H1 (cell line): ENCODE measurements at regions not wholly inside any gene's neighbourhood (a gene's known extent, or its start where the extent isn't known, plus 50 kb on each side); places are given as distances from the start of the nearest gene placed in this dataset.

ENCODE experiments used
- CTCF ChIA-PET: fragments of 300-600 bp; sonication (Branson Sonifier 250); formaldehyde crosslinking; loops from one replicate; lab custom pipeline; 2021; ENCODE audit not compliant: partially characterized antibody; lab: Charles Lee
- POLR2A ChIA-PET: fragments of 300-600 bp; sonication (Branson Sonifier 250); formaldehyde crosslinking; loops from one replicate; lab custom pipeline; 2021; ENCODE audit warnings: inconsistent platforms; ENCODE audit not compliant: partially characterized antibody; lab: Charles Lee
- DNase-seq, 2 experiments: peaks; one replicate each; pipeline versions ENCODE4 v3.0.0 to v3.0.0-alpha.2; 2010 to 2022; ENCODE audit warnings: low spot score in 2 of 2, low read depth in 1 of 2, mixed read lengths in 1 of 2
- FAIRE-seq: peaks from 2 replicates; lab custom pipeline; 2011; peaks lifted over from hg19 to GRCh38; lab: Jason Lieb, UNC
- H2AFZ ChIP-seq: 2 replicates; pipeline ENCODE4 v1.8.1; 2012; ENCODE audit warnings: low read length, inconsistent platforms
- H2AK5ac ChIP-seq: 2 replicates; pipeline ENCODE4 v1.6.1; 2013; ENCODE audit warnings: low read depth, low read length
- H2BK120ac ChIP-seq: replicated peaks from 2 replicates; pipeline ENCODE3; 2013; ENCODE audit warnings: low read depth, low read length, inconsistent platforms
- H2BK12ac ChIP-seq: 2 replicates; pipeline ENCODE4 v1.6.1; 2013; ENCODE audit warnings: low read depth, low read length
- H2BK15ac ChIP-seq: 2 replicates; pipeline ENCODE4 v1.6.1; 2013; ENCODE audit warnings: low read length
- H2BK20ac ChIP-seq: 2 replicates; pipeline ENCODE4 v1.6.1; 2013; ENCODE audit warnings: low read length
- H2BK5ac ChIP-seq: 2 replicates; pipeline ENCODE4 v1.6.1; 2013; ENCODE audit warnings: low read depth, low read length
- H3K14ac ChIP-seq: 2 replicates; pipeline ENCODE4 v1.6.1; 2013; ENCODE audit warnings: inconsistent platforms; ENCODE audit not compliant: insufficient read length
- H3K18ac ChIP-seq: 2 replicates; pipeline ENCODE4 v1.6.1; 2013; ENCODE audit warnings: low read length; ENCODE audit errors: extremely low read depth
- H3K23ac ChIP-seq: 2 replicates; pipeline ENCODE4 v1.6.1; 2013; ENCODE audit warnings: inconsistent platforms; ENCODE audit not compliant: insufficient read length
- H3K23me2 ChIP-seq: 2 replicates; pipeline ENCODE4 v1.6.1; 2013; ENCODE audit warnings: low read depth, low read length
- H3K27ac ChIP-seq: 2 replicates; pipeline ENCODE4 v1.6.1; 2011; ENCODE audit warnings: low read depth, low read length, inconsistent platforms
- H3K27me3 ChIP-seq, 4 experiments: replicated peaks in 1 of 4; 1 replicate in 1 of 4; 2 replicates in 3 of 4; pipeline versions ENCODE4 v1.6.1 to v1.8.1; 2011 to 2013; ENCODE audit warnings: low read length in 3 of 4, mild to moderate bottlenecking in 3 of 4, inconsistent platforms in 2 of 4, mixed read lengths in 2 of 4, moderate library complexity in 1 of 4; ENCODE audit not compliant: control insufficient read depth in 3 of 4, insufficient read depth in 3 of 4; ENCODE audit errors: extremely low read depth in 1 of 4
- H3K36me3 ChIP-seq, 4 experiments: 2 replicates each; pipeline versions ENCODE4 v1.6.1 to v1.8.1; 2011 to 2013; ENCODE audit warnings: mild to moderate bottlenecking in 4 of 4, low read length in 3 of 4, moderate library complexity in 2 of 4, control low read depth in 1 of 4, inconsistent platforms in 1 of 4; ENCODE audit not compliant: insufficient read depth in 4 of 4, control insufficient read depth in 2 of 4
- H3K4ac ChIP-seq: replicated peaks from 2 replicates; pipeline ENCODE3; 2013; ENCODE audit warnings: low read length, low read depth, mixed read lengths, inconsistent platforms; ENCODE audit not compliant: insufficient read length
- H3K4me1 ChIP-seq, 4 experiments: replicated peaks in 1 of 4; 1 replicate in 1 of 4; 2 replicates in 3 of 4; pipeline versions ENCODE4 v1.6.1 to v1.8.1; 2011 to 2013; ENCODE audit warnings: low read length in 3 of 4, inconsistent platforms in 2 of 4, mixed read lengths in 1 of 4; ENCODE audit not compliant: insufficient read depth in 4 of 4, control insufficient read depth in 3 of 4
- H3K4me2 ChIP-seq, 2 experiments: 2 replicates each; pipeline versions ENCODE4 v1.6.1 to v1.8.1; 2011 to 2013; ENCODE audit warnings: low read depth in 2 of 2, low read length in 2 of 2, control low read depth in 1 of 2, inconsistent platforms in 1 of 2, mild to moderate bottlenecking in 1 of 2; ENCODE audit not compliant: insufficient read depth in 1 of 2
- H3K4me3 ChIP-seq, 4 experiments: fragments of 200-600, 300-600 bp in 1 of 4; sonication (generic), shearing (Covaris generic), sonication (Bioruptor Twin) in 1 of 4; 2 replicates each; pipeline versions ENCODE4 v1.5.1 to v1.8.1; 2011 to 2016; ENCODE audit warnings: low read length in 4 of 4, low read depth in 3 of 4, control low read depth in 2 of 4, inconsistent platforms in 2 of 4, mild to moderate bottlenecking in 2 of 4, mixed read lengths in 1 of 4, moderate library complexity in 1 of 4; ENCODE audit not compliant: insufficient read depth in 2 of 4; ENCODE audit errors: extremely low read depth in 1 of 4
- H3K56ac ChIP-seq: replicated peaks from 2 replicates; pipeline ENCODE3; 2013; ENCODE audit warnings: low read depth, mild to moderate bottlenecking, mixed read lengths, low read length, inconsistent platforms; ENCODE audit not compliant: insufficient read length
- H3K79me1 ChIP-seq: 2 replicates; pipeline ENCODE4 v1.6.1; 2013; ENCODE audit warnings: low read depth, low read length, control low read depth
- H3K79me2 ChIP-seq, 2 experiments: 2 replicates each; pipeline versions ENCODE4 v1.6.1 to v1.8.1; 2012 to 2013; ENCODE audit warnings: low read length in 2 of 2, mild to moderate bottlenecking in 2 of 2, inconsistent platforms in 1 of 2; ENCODE audit not compliant: insufficient read depth in 2 of 2, control insufficient read depth in 1 of 2
- H3K9ac ChIP-seq, 4 experiments: replicated peaks in 1 of 4; 1 replicate in 1 of 4; 2 replicates in 3 of 4; pipeline versions ENCODE4 v1.6.1 to v1.8.1; 2011 to 2013; ENCODE audit warnings: low read depth in 3 of 4, low read length in 3 of 4, control low read depth in 2 of 4, mild to moderate bottlenecking in 2 of 4, moderate library complexity in 2 of 4, inconsistent platforms in 1 of 4; ENCODE audit errors: extremely low read depth in 1 of 4
- H3K9me3 ChIP-seq, 2 experiments: 2 replicates each; pipeline versions ENCODE4 v1.6.1 to v1.8.1; 2012 to 2013; ENCODE audit warnings: mild to moderate bottlenecking in 2 of 2, moderate library complexity in 2 of 2, control low read depth in 1 of 2, inconsistent platforms in 1 of 2, low read depth in 1 of 2, low read length in 1 of 2, mixed read lengths in 1 of 2; ENCODE audit not compliant: insufficient read depth in 2 of 2
- H4K20me1 ChIP-seq, 2 experiments: replicated peaks in 1 of 2; 2 replicates each; pipeline versions ENCODE3 to v1.8.1; 2011 to 2013; ENCODE audit warnings: inconsistent platforms in 2 of 2, low read length in 2 of 2, mild to moderate bottlenecking in 1 of 2; ENCODE audit not compliant: insufficient read depth in 2 of 2, control insufficient read depth in 1 of 2
- H4K5ac ChIP-seq: 2 replicates; pipeline ENCODE4 v1.6.1; 2013; ENCODE audit warnings: low read length, low read depth, mixed read lengths, inconsistent platforms; ENCODE audit not compliant: insufficient read length
- H4K8ac ChIP-seq: 2 replicates; pipeline ENCODE4 v1.8.0; 2013; ENCODE audit warnings: mild to moderate bottlenecking, moderate library complexity, low read length, inconsistent platforms; ENCODE audit not compliant: insufficient read depth; ENCODE audit errors: extremely low read depth
- H4K91ac ChIP-seq: replicated peaks from 2 replicates; pipeline ENCODE3; 2013; ENCODE audit warnings: low read length, mixed read lengths, inconsistent platforms; ENCODE audit not compliant: insufficient read length
- ATF3 ChIP-seq: IDR thresholded peaks from 2 replicates; pipeline ENCODE4 v1.6.1; 2011; ENCODE audit warnings: low read depth, mild to moderate bottlenecking, low read length; ENCODE audit not compliant: insufficient read depth
- CTBP2 ChIP-seq: IDR thresholded peaks from 2 replicates; pipeline ENCODE4 v1.7.0; 2011; ENCODE audit warnings: borderline replicate concordance, mild to moderate bottlenecking, moderate library complexity, mixed read lengths, low read length; ENCODE audit not compliant: insufficient read depth, insufficient read length
- CTCF ChIP-seq, 3 experiments: IDR thresholded peaks; 1 replicate in 2 of 3; 2 replicates in 1 of 3; pipeline versions ENCODE4 v1.5.1 to v1.6.1; 2011; ENCODE audit warnings: low read length in 3 of 3, mild to moderate bottlenecking in 3 of 3, inconsistent platforms in 2 of 3, low read depth in 1 of 3, moderate library complexity in 1 of 3; ENCODE audit not compliant: insufficient read depth in 1 of 3; ENCODE audit errors: control extremely low read depth in 1 of 3
- E2F6 ChIP-seq: IDR thresholded peaks from 2 replicates; pipeline ENCODE4 v1.6.1; 2012; ENCODE audit warnings: inconsistent platforms
- SP2 ChIP-seq: IDR thresholded peaks from 2 replicates; pipeline ENCODE4 v1.6.1; 2012; ENCODE audit warnings: mild to moderate bottlenecking, low read length, inconsistent platforms
- SP4 ChIP-seq: IDR thresholded peaks from 2 replicates; pipeline ENCODE4 v1.6.1; 2012; ENCODE audit warnings: low read length, inconsistent platforms
- TCF12 ChIP-seq: IDR thresholded peaks from 2 replicates; pipeline ENCODE4 v1.6.1; 2011; ENCODE audit warnings: low read depth, mild to moderate bottlenecking, low read length
- WGBS, 2 experiments: shearing (Covaris generic) in 1 of 2; methylation state at CpG; one replicate each; pipeline versions ENCODE4 v1.1.6 to v1.1.7; 2013 to 2015; ENCODE audit warnings: low lambda C conversion rate in 2 of 2, mixed read lengths in 2 of 2, inconsistent platforms in 1 of 2, low coverage in 1 of 2, missing lambda C conversion rate in 1 of 2; ENCODE audit not compliant: insufficient replicate concordance in 2 of 2, insufficient coverage in 1 of 2, insufficient read length in 1 of 2; ENCODE audit errors: extremely low coverage in 1 of 2, missing lambda C conversion rate in 1 of 2; 5-methylcytosine and 5-hydroxymethylcytosine counted together

GRCh38 chr1:29496701-29497100 lies 260.4 kb downstream of the PTPRU start:
- 0 out of 2 replicates have a peak overlapping the region, but pooled peaks have one; percentile 48 for H2BK20ac ChIP-seq
- FAIRE-seq (no peak), DNase-seq (peak in 1 of 2 experiments; percentile 38)
- no peaks in the 10 kb centered on the region for H3K79me1 ChIP-seq
- H4K5ac ChIP-seq = no peak overlapping the region
- no peak overlapping the region for H2AFZ ChIP-seq
- no peak overlapping the region for H2BK12ac ChIP-seq
- peaks cover 0 to 7% of the 10 kb centered on the region in 2 experiments; a peak in 1 of 4 replicates for H3K9me3 ChIP-seq
- no peak overlapping the region for H2AK5ac ChIP-seq
- H3K4me1 ChIP-seq = peaks cover 2 to 13% (median 8%) of the 10 kb centered on the region in 4 experiments
- H3K14ac ChIP-seq = no peak overlapping the region
- no peak overlapping the region for H3K27ac ChIP-seq
- no peaks in the 10 kb centered on the region for H3K79me2 ChIP-seq
- H2BK5ac ChIP-seq = no peak overlapping the region
- no peak overlapping the region for H3K23ac ChIP-seq
- no peak overlapping the region for H4K91ac ChIP-seq
- H3K27me3 ChIP-seq = no peaks in the 10 kb centered on the region
- no peak overlapping the region for H3K4me3 ChIP-seq
- no peaks in the 10 kb centered on the region for H3K36me3 ChIP-seq
- ChIA-PET CTCF (interaction anchor here (0.7 to 1.6 kb wide), 5 partner anchors 9 to 318 kb away, joined by 3 read pairs; no protein-coding TSS in a partner anchor), POLR2A (no interaction called here)
- no peak overlapping the region for H4K8ac ChIP-seq
- TF ChIP-seq SP4 (no peak), ATF3 (no peak), CTBP2 (no peak), E2F6 (no peak), TCF12 (no peak), CTCF (IDR thresholded peaks at IDR 0.05; ENCODE audit: control extremely low read depth in 1 of 3, insufficient read depth in 1 of 3, low read depth in 1 of 3, low read length in 3 of 3) (peak in 1 of 3 experiments; percentile 14; a peak in 1 of 4 replicates), SP2 (no peak)
- no peak overlapping the region for H2BK15ac ChIP-seq
- no peaks in the 10 kb centered on the region for H4K20me1 ChIP-seq
- H3K56ac ChIP-seq = no peak overlapping the region
- no peak overlapping the region for H3K18ac ChIP-seq
- no peak overlapping the region for H3K9ac ChIP-seq
- no peak overlapping the region for H2BK120ac ChIP-seq
- H3K4ac ChIP-seq = no peak overlapping the region
- WGBS, 2 experiments = 93% methylated on average over 8 of the region's 8 CpGs; no CpG with 5 or more reads in 1 of the 2 experiments
- H3K23me2 ChIP-seq = no peaks in the 10 kb centered on the region; the same call in 1 of the 2 replicates
- no peak overlapping the region for H3K4me2 ChIP-seq
